ENCODE measurements at regions not wholly inside any gene's neighbourhood (a gene's known extent, or its start where the extent isn't known, plus 50 kb on each side); places are given as distances from the start of the nearest gene placed in this dataset.

GRCh38 chr4:137640156-137640837 lies 108.0 kb upstream of the PCDH18 start:
- TF ChIP-seq CTCF (IDR thresholded peaks at IDR 0.05) (no peak), POLR2A (IDR thresholded peaks at IDR 0.05) (no peak)
